ENCODE measurements at regions not wholly inside any gene's neighbourhood (a gene's known extent, or its start where the extent isn't known, plus 50 kb on each side); places are given as distances from the start of the nearest gene placed in this dataset.

- Histone ChIP-seq H3K27ac (no peak overlapping the region), H3K27me3 (no peaks in the 10 kb centered on the region), H3K36me3 (no peaks in the 10 kb centered on the region), H3K4me1 (no peaks in the 10 kb centered on the region), H3K9me3 (peaks cover 0 to 14% (median 0%) of the 10 kb centered on the region in 12 donors), H3K4me3 (no peak overlapping the region)
- TF ChIP-seq POLR2A (IDR thresholded peaks at IDR 0.05) (no peak), CTCF (IDR thresholded peaks at IDR 0.05) (no peak)
- DNase-seq, result no peak
- intact Hi-C loops (cut with DNase I), result no loop called here
- ATAC-seq, result no peak
Measured at GRCh38 chr5:104628911-104629310, 1066.3 kb upstream of the NUDT12 start.

GRCh38 chr5:104626122-104626521 is 1063.5 kb upstream of the NUDT12 start:
- Histone ChIP-seq H3K9me3 (peaks cover 0 to 14% (median 0%) of the 10 kb centered on the region in 12 donors), H3K4me1 (no peaks in the 10 kb centered on the region), H3K4me3 (no peak overlapping the region), H3K27ac (no peak overlapping the region), H3K36me3 (no peaks in the 10 kb centered on the region), H3K27me3 (no peaks in the 10 kb centered on the region)
- intact Hi-C loops (cut with DNase I), result no loop called here
- DNase-seq (no peak), ATAC-seq (no peak)
- TF ChIP-seq CTCF (IDR thresholded peaks at IDR 0.05) (no peak), POLR2A (IDR thresholded peaks at IDR 0.05) (no peak)
- WGBS, 4 donors, result 77 to 84% (median 81%) methylated on average over 2 of the region's 2 CpGs

- no peak overlapping the region for H3K4me3 ChIP-seq
- intact Hi-C loops (cut with DNase I), result no loop called here
- no peaks in the 10 kb centered on the region for H3K4me1 ChIP-seq
- TF ChIP-seq CTCF (IDR thresholded peaks at IDR 0.05), result no peak
- TF ChIP-seq POLR2A (IDR thresholded peaks at IDR 0.05), result no peak
- H3K27ac ChIP-seq, result no peak overlapping the region
- ATAC-seq (no peak), DNase-seq (no peak)
- WGBS, 4 donors, result 82 to 91% (median 84%) methylated on average over 6 of the region's 6 CpGs
- no peaks in the 10 kb centered on the region for H3K9me3 ChIP-seq
- H3K36me3 ChIP-seq, result no peaks in the 10 kb centered on the region
- no peaks in the 10 kb centered on the region for H3K27me3 ChIP-seq
Measured at GRCh38 chr5:104612005-104612404, 1049.4 kb upstream of the NUDT12 start.

GRCh38 chr5:104611135-104611767 is 1048.7 kb upstream of the NUDT12 start:
- intact Hi-C loops (cut with DNase I), result no loop called here
- Histone ChIP-seq H3K36me3 (no peaks in the 10 kb centered on the region), H3K9me3 (no peaks in the 10 kb centered on the region), H3K4me3 (no peak overlapping the region), H3K27ac (no peak overlapping the region), H3K4me1 (no peaks in the 10 kb centered on the region), H3K27me3 (no peaks in the 10 kb centered on the region)
- no peak for DNase-seq
- ATAC-seq, result no peak
- WGBS, 4 donors, result 45 to 63% (median 45%) methylated on average over 6 of the region's 6 CpGs
- TF ChIP-seq POLR2A (IDR thresholded peaks at IDR 0.05), result no peak
- TF ChIP-seq CTCF (IDR thresholded peaks at IDR 0.05), result no peak
